D341Med (cell line): ENCODE measurements at regions not wholly inside any gene's neighbourhood (a gene's known extent, or its start where the extent isn't known, plus 50 kb on each side); places are given as distances from the start of the nearest gene placed in this dataset.
"Not testable (repeated sequence)": the region's sequence is repeated elsewhere in the genome, so short reads cannot be mapped to it uniquely, and the experiment has no call there.

ENCODE experiments used
- DNase-seq: peaks from one replicate; pipeline ENCODE4 v3.0.0; 2012; ENCODE audit warnings: low spot score

DNA sequence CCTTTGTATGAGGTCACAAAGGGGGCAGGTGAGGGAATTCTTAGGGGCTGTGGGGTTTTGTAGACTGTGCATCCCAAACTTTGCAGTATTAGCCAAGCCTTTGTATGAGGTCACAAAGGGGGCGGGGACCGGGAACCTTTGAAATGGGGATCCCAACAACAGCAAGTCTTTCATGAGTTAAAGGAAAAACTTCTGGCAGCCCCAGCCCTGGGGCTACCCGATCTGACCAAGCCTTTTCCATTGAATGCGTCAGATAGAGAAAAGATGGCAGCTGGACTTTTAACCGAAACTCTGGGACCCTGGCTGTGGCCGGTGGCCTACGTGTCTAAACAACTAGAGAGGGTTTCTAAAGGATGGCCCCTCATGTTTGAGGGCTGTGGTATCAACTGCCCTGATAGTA lies 79.0 kb upstream of the RUBCNL start:
- not testable (repeated sequence) for DNase-seq

GRCh38 chr13:46463719-46464118 lies 76.7 kb upstream of the RUBCNL start:
- no peak for DNase-seq

DNA sequence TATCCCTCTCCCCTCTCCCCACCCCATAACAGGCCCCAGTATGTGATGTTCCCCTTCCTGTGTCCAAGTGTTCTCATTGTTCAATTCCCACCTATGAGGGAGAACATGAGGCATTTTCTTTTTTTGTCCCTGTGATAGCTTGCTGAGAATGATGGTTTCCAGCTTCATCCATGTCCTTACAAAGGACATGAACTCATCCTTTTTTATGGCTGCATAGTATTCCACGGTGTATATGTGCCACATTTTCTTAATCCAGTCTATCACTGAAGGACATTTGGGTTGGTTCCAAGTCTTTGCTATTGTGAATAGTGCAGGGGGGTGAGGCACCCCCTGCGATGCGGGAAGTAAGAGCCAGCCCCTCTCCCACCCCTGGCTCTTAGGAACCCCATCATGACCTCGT lies 73.2 kb upstream of the RUBCNL start:
- DNase-seq = not testable (repeated sequence)

DNA sequence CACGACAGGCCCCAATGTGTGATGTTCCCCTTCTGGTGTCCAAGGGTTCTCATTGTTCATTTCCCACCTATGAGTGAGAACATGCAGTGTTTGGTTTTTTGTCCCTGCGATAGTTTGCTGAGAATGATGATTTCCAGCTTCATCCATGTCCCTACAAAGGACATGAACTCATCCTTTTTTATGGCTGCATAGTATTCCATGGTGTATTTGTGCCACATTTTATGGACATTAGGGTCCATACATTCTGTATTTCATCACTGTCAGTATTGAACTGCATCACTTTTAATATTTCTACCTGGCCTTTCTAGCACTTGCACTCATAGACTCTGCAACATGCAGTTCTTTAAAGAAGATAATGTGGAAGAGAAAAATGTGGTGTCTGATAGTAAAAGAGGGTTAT lies 70.2 kb upstream of the RUBCNL start:
- not testable (repeated sequence) for DNase-seq

DNA sequence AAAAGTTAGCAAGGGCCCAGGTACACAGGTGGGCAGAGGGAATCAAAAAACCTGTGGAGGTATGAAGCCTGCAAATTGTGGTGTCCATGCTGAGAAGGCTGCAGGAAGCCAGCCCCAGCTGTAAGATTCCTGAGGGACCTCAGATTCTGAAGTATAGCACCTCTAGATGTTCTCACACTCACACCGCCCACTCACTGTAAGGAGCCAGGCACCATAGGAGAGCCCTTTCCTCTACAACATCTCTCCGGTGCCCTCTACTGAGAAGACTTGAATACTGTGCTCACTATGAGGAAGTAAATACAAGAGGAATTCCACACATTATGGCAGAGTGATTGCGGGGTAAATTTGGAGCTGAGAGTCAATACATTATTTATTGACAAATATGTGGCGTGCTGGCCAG lies 68.9 kb upstream of the RUBCNL start:
- not testable (repeated sequence) for DNase-seq

DNA sequence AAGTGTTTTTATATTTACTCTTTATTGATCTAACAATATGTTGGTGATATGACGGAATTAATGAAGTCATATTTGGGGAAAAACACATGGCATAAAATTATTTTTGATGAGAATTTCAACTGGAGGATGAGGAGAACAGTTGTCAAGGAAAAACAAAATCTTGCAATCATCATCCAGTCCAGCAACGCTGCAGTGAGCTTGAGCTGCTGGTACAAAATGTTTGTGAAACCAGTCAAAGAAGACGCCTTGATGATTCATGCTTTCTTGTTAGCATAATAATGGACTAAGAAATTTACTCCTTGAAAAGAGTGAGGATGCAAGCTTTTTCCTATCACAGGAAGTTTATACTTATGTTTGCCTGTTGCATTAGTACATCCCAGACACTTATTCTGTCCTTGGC lies 64.1 kb upstream of the RUBCNL start:
- not testable (repeated sequence) for DNase-seq

DNA sequence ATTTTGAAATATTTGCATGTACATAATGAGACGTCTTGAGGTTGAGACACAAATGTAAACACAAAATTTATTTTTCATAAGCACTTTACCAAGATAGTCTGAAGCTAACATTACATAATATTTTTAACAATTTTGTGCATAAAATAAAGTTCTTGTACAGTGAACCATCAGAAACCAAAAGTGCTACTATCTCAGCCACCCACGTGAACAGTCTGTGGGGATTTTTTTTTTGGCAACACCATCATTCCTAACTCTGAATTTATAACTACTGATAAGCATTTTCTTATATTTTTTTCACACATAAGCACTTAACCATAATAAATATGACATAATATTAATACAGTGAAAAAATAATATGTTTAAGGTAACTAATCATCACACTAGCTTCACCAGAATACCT lies 62.9 kb upstream of the RUBCNL start:
- DNase-seq = not testable (repeated sequence)

- DNase-seq = not testable (repeated sequence)
Observed at GRCh38 chr13:46448148-46448547, 61.1 kb upstream of the RUBCNL start.

DNA sequence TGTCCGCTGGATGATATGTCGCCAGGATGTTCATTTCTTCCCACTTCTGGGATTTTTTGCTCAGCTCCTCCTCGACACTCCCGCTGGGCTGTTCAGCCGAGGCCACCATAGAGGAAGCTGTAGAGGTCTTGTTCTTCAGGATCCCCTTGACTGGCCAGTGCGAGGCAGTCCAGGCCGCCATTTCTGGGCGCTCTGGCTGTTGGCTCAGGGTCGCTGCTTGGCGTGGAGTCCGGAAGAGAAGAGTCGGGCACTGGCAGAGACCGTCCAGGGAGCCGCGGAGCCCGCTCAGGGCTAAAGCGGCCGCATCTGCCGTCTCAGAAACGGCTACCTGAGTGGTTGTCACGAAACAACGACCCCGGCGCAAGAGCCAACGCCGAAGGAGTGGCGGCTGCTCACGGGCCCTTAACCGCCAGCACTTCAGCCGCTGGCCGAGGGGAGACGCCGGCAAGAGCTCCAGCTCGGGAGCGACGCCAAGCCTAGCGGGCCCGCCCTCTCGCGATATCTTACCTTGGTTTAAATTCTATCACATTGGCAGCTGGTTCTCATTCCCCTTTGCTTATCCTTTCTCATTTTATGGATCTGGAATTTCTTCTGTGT lies 50.9 kb upstream of the RUBCNL start:
- DNase-seq = not testable (repeated sequence)
